Skeletal muscle cell (primary cell): ENCODE measurements at regions not wholly inside any gene's neighbourhood (a gene's known extent, or its start where the extent isn't known, plus 50 kb on each side); places are given as distances from the start of the nearest gene placed in this dataset.
A peak's percentile ranks its signal among the peaks of the same experiment; 100 is the strongest.

Experiments used
- DNase-seq: peaks from one replicate; pipeline ENCODE4 v3.0.0-alpha.2; 2010; ENCODE audit warnings: low read depth
- H3K4me3 ChIP-seq: 2 replicates; pipeline ENCODE4 v1.5.1; 2011; ENCODE audit warnings: low read depth, mild to moderate bottlenecking, control low read depth, low read length, moderate library complexity

DNA sequence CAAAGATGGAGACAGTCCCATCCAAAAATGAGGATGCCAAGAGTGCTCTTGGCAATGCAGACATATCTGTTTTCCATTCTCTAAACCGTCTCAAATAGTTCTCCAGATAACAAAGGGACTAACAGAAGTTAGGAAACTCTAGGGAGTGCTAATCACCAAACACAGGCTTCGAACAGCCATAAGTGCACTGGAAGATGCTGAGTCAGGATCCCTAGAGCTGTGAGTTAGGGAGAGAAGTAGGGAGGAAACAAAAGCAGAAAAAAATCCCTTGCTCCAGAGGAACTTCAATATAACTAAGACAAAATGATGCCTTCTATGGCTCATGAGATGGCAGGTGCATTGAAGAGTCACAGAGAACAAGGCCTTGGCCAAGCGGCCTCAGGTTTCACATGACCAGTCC lies 251.0 kb upstream of the PPARGC1A start:
- no peak for DNase-seq
- H3K4me3 ChIP-seq = no peak overlapping the region

DNA sequence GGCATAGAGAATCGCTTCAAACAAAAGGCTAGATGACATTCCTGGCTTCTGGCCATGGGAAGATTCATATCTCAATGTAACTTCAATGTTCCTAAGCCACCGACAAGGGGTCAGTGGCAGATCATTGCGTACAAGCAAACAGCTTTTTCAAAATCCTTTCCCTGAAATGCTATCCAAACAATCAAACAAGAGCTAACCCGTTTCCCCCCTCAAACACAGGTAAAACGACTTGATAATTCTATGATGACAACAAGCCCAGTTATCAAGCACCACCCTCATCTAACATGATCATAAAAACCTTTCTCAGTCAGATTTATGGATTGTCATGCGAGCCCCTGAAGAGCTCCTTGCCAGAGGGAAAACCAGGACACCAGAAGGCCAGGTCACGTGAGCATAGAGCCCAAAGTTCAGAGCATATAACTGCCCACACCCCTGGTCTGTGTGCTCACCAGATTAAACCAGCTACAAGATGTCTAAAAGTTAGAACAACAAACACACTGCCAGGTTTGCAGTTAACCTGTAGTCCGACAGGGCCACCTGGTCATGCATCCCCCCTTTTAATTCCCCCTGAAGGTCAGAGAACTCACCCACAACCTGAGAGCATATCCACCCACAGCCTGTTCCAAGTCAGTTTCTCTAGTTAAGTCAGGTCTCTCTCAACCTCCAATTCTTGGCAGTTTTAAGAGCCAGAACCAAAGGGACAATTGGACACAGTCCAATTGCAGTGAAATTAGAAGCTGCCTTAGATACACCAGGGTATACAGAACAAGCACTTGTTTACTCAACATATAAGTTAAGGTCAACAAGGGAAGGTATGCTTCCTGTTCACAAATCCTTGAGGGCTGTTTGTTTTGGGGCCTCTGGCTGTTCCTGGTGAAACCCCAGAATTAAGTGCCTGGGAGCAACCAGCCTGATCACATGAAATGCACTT lies 248.1 kb upstream of the PPARGC1A start:
- H3K4me3 ChIP-seq = no peak overlapping the region
- no peak for DNase-seq

DNA sequence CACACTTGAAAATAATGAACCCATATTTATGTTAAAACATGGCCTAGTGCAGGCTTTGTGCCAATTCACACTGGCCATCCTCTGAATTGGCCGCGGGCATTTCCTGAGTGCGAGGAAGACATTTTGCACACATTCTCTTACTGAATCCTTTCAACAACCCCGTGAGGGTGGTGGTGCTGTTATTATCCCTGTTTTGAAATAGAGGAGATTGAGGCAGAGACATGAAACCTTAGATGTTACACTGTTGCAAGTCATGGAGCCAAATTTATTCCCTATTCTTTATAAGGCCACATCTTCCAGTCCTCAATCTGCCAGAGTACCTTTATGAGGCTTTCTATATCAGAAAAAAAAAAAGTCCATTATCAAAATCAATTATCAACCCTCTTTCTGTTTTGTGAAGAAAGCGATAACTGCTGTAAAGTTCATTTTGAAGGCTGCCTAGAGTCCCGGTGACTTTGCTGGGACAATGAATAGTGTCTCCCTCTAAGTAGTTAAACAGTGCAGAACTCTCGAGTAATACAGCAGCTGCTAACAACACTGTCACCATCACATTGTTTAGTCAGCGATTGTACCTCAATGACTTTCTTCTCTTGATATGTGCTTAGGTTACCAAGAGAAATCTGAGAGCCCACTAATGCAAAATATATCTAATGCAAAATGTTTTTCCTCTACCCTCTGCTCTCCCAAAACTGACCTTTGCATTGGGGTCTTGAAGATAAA lies 242.3 kb upstream of the PPARGC1A start:
- H3K4me3 ChIP-seq = no peak overlapping the region
- no peak for DNase-seq

DNA sequence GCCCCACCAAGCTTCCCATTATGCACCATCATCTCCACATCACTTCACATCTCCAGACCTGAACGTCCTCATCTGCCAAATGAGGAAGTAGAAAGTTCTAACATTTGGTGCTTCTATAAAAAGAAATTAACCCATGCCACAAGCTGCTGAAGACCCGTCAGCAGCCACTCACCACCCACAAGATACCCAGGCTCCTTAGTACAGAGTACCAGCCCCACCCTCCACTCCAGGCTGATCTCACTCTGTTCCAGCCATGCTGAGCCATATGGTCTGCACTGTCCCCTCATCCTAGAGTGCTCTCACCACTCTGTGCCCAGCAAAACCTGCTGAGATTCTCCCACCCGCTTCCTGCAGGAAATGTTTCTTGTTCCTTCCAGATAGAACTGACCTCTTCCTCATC lies 240.8 kb upstream of the PPARGC1A start:
- no peak for DNase-seq
- H3K4me3 ChIP-seq = no peak overlapping the region

DNA sequence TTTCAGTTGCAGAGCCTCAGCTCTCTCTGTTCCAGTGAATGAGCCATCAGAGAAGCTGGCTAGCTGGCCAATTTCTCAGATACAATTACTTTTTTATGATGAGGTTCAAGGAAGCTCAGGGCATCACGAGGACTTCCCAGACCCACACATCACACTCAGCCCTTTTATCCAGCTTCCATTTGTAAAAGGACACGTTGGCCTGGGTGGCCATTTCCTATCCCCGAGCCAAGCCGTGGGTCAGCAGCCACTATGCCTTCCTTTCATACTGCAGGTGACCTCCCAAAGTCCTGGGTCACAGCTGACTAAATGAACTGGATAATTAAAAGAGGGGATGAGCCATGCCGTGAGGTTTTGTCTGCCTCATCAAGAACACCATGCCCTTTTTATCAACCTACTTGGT lies 236.9 kb upstream of the PPARGC1A start:
- no peak overlapping the region for H3K4me3 ChIP-seq
- DNase-seq = no peak

DNA sequence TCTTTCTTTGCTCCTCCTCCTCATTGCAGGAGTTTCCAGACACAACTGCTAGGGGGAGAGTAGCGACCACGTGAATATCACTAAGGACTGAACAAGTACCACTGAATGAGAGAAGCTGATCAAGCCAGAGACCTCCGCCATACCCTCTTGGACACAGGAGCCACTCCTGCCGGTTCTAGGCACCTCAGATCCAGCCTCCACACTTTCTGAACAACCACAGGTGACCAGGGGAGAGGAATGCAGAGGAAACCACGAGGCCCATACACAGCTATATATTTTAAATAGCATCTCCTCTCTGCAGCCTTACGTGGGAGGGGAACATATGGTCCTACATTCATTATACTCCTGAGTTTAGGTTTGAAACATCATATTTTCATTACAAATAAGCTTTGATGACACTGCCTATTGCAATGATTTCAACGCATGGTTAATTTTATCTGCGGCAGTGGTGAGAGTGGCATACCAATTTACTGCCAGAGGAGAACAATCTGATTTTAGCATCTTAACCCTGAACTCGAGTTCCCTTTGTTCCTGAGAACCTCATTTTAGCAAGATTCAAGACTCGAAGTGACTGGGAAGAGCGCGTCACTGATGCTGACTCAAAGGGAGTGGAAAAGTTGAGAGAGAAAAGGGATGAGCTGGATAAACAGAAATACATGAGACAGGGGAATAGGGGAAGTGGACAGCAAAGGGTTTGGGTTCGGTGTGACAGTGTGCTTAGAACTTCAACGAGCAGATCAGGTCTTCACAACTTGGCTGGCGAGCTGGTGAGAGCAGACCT lies 231.7 kb upstream of the PPARGC1A start:
- H3K4me3 ChIP-seq = no peak overlapping the region
- peak; percentile 59 for DNase-seq

DNA sequence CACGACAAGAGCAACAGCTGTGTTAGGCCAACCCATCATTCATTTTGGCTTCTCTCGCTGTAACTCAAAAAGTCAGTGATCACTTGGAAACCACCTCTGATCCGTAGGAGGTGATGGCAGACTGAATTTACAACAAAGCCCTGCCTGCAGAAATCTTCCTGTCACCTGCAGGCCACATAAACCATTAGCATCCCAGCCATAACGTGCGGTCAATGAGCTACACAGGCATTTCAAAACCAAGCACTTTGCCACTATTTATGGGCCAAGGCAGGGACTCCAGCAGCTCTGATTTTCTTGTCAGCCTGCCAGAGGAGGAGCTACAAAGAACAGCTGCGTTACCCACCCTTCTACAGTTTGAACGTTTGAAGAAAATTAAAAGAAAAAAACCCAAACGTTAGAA lies 228.1 kb upstream of the PPARGC1A start:
- H3K4me3 ChIP-seq = no peak overlapping the region
- DNase-seq = peak; percentile 74

DNA sequence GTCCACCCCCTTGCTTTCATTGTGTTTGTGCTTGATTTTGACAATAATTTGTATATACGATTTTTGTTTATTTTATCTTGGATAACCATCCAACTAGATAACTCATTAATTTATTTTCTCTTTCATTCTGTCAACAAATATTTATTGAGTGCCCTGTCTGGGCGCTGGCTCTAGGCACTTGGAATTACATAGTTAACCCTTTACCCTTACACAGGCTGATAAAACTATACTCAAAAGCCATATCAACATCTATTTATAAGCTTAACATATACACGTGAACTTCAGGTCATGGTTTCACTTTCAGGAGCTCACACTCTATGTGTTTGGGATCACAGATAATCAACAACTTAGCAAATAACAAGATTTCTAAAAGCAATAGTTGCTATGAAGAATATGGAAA lies 226.3 kb upstream of the PPARGC1A start:
- no peak for DNase-seq
- no peak overlapping the region for H3K4me3 ChIP-seq

DNA sequence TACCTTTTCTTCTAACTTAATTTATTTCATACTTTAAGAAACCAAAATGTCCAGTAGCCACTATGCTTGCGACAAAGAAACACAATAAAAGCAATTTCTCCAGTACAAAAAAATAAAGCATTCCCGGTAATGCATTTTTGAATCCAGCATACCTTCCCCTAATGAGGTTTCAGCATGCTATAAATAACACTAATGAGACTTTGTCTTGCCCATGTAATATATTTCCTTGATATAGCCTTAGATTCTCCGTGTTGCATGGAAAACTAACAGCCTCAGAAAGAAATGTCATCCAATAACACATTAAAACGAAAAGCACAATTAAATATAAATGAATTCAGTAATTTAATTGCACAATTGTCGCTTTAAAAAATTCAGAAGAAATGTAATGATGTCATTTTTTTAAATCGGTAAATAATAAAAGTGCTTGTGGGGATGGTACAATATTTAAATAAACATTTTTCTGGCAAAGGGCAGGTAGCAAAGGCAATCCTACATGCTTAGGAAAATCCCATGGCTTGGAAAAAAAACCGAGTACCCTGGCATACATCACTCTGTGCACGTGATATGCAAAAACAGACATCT lies 225.2 kb upstream of the PPARGC1A start:
- DNase-seq = no peak
- no peak overlapping the region for H3K4me3 ChIP-seq

DNA sequence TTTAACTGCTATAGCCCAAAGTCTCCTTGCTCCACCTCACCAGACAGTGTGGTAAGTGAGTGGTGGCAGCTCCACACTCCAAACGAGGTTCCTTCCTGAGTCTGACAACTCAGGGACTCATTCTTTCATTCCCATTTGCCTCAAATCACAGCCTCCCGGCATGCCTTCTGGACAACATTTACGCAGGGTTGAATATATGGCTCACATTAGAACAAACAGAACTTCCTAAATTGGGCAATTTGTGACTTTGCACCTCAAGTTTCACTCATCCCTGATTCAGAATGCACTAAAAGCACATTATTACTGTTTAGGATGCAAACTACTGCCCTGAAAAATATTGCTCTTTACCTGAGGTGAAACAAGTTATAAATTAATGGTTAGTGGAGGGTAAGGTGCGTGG lies 224.6 kb upstream of the PPARGC1A start:
- H3K4me3 ChIP-seq = no peak overlapping the region
- DNase-seq = peak; percentile 83

DNA sequence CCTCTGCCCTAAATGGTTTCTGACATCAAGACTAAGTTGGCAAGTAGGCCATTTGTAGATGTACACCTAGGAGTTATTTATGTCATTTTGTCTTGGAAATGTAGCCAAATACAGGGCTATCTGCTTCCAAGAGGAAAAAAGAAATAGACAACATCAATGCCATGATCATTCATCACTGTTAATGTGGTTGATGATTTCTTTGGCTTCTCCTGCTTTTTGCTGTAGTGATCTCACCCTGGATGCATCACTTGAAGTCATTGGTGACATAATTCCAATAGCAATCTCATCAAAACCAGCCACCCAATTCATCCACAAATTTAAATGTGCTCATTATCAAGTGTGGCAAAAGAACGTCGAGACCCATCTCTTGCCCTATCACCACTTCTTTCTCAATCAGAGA lies 222.6 kb upstream of the PPARGC1A start:
- H3K4me3 ChIP-seq = no peak overlapping the region
- peak; percentile 51 for DNase-seq

DNA sequence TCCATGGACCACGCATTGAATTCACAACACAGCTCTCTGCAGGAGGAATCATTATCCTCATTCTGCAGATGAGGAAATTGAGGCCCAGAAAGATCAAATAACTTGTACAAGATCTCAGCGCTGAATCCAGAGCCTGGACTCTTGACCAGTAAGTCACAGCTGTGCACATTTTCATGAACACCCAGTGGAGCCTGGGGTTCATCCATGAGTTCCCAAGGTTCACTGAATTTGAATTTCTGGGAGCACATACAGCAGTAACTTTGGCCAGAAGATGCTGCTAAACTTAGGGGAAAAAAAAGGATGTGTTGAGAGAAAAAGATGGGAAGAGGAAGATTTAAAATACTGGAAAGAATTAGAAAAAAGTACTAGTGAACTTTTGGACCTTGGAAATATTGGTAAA lies 218.7 kb upstream of the PPARGC1A start:
- DNase-seq = no peak

DNA sequence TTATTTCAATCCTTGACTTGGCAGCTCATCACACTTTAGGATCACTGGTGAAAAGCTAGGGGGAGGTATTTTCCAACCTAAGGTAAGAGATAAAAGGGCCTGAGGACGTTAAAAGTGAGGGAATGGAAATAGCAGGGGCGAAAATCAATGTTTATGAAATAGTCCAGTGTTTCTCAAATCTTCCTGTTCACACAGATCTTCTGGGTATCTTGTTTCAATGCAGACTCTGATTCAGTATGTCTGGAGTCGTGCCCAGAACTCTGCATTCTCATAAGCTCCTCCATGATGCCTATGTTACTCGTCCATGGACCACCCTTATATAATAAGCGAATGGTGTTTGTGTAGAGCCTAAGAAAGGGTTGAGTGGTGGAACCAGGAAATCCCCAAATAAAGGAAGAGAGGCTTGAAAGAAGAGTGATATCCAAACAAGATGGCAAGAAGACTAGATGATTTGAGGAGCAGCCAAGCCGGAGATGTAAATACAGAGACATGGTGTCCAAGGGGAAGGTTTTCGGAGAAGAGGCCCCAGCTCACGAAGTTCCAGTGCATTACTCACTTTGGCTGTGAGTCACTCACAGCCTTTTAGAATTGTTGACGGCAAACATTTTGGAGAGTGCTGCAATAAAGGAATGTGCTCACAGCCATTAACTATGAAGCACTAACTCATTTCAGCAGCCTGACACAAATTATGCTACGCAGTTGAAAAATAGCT lies 215.6 kb upstream of the PPARGC1A start:
- peak overlapping the region; percentile 10 for H3K4me3 ChIP-seq
- DNase-seq = peak; percentile 98

More for the DNA sequence above, 218.7 kb upstream of the PPARGC1A start:
- H3K4me3 ChIP-seq = no peak overlapping the region

DNA sequence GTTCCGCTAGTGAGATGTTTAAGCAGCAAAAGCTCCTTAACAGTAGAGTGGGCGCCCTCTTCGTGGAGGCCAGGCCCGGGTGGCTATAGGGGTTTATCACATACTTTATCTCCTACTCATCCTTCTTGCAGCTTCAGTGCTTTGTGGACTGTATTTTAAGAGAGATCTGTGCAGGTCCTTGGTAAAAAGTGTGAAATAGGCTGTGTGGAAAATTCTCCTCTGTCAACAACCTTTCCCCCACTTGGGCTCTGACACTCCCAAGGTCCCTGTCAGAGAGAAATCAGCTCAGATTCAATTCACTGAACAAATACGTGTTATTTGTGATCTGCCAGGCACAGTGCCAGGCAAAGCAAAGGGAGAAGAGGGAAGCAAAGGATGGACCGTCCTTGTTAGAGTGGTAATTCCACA lies 214.3 kb upstream of the PPARGC1A start:
- DNase-seq = peak; percentile 73
- no peak overlapping the region for H3K4me3 ChIP-seq

DNA sequence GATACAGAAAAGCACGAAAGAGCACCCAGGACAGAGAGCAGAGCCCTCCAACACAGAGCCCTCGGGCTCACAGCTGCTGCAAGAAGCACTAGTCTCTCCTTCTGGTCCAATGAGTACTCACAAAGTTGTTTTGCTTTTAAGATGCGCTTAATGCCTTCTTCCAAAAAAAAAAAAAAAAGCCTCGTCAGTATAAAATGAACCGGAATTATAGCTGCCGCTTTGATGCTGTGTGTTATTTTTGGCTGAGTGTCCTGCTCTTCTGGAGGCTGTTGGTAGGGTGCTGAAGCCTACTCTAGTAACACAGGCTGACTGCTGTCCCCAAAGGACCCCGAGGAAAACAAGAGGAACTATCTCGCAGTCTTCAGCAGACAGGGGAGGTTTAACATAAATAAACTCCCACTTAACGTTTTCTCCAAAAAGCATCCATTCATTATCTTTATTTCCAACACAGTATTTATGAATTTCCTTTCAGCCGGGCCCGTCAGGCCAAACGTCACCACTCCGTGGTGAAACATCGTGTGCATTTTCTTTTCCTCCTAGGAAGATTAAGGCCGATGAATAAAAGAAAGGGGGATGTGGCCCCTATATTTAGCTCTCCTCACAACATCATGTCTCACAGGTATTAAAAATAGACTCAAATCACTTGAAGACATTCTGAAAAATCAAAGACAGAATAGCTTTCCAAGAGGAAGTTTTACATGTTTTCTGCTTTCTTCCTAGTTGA lies 213.7 kb upstream of the PPARGC1A start:
- peak; percentile 69 for DNase-seq
- no peak overlapping the region for H3K4me3 ChIP-seq

DNA sequence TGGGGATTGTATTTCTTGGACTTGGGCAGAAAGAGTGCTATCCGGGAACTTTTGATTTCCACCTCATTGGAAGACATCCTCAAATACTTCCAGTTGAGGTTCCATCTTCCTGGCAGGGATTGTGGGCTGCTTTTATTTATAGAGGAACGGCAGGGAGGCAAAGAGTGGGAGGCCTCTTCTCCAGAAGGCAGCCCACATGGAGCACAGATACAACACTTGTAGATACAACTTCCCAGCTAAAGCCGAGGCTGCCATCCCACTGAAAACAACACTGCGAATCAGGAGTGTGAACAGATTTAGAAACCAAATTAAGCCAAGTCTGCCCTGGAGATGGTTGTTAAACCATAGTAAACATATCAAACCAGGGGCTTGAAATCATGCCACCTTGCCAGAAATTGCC lies 212.8 kb upstream of the PPARGC1A start:
- no peak overlapping the region for H3K4me3 ChIP-seq
- no peak for DNase-seq

DNA sequence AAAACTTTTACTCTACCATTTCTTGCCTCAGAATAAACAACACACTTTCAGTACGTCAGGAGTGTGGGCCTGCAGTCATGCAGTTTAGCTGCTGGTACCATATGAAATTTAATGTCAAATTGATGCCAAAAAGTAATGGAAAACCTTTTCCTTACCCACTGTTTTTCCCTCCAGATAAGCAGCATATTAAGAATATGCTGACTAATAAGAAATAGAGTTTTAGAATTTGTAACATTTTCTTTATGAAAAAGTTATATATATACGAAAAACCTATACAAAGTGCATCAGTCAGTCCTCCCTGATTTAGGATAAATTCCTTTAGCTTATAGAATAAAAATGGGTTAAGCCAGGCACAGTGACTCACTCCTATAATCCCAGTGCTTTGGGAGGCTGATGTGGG lies 206.8 kb upstream of the PPARGC1A start:
- no peak for DNase-seq
- no peak overlapping the region for H3K4me3 ChIP-seq

DNA sequence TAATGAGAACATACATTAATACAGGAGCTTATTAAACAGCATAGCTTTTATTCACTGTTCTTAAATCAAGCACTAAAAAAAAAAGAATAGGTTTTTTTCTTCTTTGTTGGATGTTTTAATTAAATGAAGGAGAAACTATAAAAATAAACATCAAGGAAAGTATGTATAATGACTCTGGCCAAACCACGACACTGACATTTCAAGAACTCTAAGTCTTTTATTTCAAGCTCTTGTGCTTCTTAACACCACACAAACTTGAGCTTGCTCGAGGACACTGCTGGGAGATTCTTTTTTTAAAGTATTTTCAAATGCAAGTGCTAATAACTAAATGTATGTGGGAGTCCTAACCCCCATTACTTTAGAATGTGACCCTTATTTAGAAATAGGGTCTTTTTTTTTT lies 204.9 kb upstream of the PPARGC1A start:
- no peak overlapping the region for H3K4me3 ChIP-seq
- peak; percentile 24 for DNase-seq
